ENCODE measurements at regions not wholly inside any gene's neighbourhood (a gene's known extent, or its start where the extent isn't known, plus 50 kb on each side); places are given as distances from the start of the nearest gene placed in this dataset.
"Not testable (repeated sequence)": the region's sequence is repeated elsewhere in the genome, so short reads cannot be mapped to it uniquely, and the experiment has no call there.

DNA sequence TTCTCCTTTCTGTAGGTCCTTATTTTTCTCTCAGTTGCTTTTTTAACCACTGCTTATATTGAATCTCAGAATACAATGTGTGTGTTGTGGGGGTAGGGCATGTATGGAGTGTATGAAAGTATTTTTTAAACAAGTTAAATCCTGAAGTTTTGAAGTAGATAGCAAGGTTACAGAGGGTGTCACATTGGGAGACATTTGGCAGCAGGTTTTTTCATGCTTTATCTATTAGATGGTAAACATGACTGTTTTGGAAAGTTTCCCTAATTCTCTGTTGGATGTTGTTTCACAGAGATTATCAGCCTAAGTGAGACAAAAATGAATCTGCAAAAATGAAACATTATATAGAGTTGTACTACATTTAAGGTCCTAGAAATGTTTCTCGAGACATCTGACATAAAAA is 190.6 kb upstream of the ARPP21 start:
- no peak for DNase-seq

DNA sequence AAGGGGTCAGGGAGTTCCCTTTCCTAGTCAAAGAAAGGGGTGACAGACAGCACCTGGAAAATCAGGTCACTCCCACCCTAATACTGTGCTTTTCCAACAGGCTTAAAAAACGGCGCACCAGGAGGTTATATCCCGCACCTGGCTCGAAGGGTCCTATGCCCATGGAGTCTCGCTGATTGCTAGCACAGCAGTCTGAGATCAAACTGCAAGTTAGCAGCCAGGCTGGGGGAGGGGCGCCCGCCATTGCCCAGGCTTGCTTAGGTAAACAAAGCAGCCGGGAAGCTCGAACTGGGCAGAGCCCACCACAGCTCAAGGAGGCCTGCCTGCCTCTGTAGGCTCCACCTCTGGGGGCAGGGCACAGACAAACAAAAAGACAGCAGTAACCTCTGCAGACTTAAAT is 184.5 kb upstream of the ARPP21 start:
- not testable (repeated sequence) for DNase-seq

DNA sequence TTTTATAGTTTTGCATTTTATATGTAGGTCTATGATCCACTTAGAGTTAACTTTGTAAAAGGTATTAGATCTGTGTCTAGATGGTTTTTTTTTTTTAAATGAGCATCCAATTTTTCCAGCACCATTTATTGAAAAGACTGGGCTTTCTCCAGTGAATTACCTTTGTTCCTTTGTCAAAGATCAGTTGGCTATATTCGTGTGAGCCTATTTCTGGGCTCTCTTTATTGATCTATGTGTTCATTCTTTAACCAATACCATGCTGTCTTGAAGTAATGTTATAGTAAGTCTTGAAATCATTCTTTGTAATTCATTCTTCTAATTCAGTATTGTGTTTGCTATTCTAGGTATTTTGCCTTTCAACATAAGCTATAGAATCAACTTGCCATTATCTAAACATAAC is 165.4 kb upstream of the ARPP21 start:
- DNase-seq, result no peak

DNA sequence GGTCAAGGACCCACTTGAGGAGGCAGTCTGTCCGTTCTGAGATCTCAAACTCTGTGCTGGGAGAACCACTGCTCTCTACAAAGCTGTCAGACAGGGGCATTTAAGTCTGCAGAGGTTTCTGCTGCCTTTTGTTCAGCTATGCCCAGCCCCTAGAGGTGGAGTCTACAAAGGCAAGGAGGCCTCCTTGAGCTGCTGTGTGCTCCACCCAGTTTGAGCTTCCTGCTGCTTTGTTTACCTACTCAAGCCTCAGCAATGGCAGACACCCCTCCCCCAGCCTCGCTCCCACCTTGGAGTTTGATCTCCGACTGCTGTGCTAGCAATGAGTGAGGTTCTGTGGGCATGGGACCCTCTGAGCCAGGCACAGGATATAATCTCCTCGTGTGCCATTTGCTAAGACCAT is 156.8 kb upstream of the ARPP21 start:
- DNase-seq, result not testable (repeated sequence)

DNA sequence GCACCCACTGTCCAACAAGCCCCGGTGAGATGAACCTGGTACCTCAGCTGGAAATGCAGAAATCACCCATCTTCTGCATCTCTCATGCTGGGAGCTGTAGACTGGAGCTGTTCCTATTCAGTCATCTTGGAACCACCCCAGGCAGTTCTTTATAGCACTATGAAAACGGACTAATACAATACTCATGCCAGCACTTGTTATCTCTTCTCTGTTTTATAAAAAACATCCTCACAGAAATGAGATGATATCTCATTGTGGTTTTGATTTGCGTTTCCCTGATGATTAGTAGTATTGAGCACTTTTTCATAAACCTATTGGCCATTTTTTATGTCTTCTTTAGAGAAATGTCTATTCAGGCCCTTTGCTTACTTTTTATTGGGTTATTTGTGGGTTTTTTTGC is 156.2 kb upstream of the ARPP21 start:
- no peak for DNase-seq

DNA sequence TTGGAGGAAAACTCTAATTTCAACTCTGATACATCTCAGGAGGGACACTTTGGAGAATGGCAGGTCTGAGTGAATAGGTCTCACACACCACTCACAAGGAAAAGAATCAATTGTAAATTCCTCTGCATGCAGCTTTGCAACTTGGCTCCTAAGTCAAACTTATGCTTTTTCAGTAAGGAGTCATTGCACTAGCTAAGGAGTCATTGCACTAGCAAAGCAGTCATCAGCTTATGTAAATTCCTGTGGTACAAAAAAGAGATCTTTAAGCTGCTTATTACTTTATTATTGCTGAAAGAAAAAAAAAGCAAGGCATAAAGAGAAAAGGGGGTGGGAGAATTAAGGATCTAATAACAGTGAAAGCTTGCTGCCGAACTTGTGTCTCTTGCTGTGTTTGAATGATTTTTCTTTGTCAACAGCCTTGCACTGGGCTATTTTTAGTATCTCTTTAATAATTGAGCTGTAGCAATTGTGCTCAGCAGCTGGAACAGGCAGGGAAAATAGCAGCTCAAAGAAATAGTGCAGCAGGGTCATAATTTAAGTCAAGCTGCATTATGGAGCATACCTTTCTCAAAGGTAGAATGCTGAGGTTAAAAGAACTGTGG is 154.3 kb upstream of the ARPP21 start:
- no peak for DNase-seq

DNA sequence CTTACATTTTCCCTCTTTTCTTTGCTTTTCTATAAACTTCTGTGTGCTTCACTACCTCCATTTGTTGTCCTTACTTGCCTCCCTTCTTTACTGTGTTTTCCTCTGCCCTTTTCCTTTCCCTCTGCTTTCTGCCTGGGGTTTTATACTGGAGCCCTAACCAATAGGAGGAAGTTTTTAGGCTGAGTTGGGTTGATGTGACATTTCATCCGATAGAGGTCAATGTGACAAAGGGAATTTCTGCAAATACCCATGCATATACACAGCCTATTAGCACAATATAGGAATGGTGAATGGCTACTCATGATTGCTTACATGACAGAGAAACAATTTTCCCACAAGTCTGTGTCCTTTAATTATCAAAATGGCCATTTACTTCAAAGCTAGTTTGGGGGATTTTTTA is 153.0 kb upstream of the ARPP21 start:
- DNase-seq, result no peak

DNA sequence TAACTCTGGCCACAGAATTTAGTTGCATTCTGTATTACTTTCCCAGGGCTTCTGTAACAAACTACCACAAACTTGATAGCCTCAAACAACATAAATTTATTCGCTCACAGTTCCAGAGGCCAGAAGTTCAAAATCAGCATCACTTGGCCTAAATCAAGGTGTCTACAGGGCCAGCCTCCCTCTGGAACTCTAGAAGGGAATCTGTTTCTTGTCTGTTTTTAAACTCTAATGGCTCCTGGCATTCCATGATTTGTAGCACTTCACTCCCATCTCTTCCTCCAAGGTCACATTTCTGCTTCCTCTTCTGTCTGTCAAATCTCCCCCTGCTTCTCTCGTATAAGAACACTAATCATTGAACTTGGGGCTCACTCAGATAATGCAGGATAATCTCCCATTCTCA is 151.9 kb upstream of the ARPP21 start:
- DNase-seq, result no peak

DNA sequence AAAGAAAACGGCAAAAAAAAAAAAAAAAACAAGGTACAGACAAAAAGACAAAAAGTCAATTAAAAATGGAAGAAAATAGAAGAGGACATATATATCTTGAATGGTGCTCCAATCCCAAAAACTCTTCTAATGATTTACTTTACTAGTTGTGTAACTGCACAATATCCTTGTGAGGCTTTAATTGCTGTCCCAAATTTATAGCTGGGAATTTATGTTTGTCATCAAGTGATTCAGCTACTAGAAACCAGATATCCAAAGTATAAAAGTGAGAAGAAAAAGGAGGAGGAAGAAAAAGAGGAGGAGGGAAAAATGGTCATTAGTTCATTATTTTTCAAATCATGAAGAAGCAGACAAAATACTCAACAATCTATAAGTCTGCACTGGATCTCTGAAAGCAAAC is 150.8 kb upstream of the ARPP21 start:
- no peak for DNase-seq

DNA sequence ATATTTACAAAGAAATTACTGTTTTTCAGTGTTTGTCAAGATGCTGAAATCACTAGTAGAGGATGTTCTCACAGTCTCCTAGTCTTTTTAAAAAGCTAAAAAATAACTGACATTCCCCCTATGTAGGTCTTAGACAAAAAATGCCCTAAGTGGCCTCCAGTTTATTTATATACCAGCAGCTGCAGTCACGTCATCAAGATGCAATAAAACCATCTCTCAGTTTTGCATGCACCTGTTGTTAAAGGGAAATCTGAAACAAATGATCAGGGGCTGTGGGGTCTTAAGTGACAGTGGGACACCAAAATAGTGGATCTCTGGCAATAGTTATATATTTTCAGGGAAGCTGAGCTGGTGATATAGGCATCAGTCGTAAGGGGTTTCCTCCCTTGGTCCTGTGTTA is 146.5 kb upstream of the ARPP21 start:
- no peak for DNase-seq

DNA sequence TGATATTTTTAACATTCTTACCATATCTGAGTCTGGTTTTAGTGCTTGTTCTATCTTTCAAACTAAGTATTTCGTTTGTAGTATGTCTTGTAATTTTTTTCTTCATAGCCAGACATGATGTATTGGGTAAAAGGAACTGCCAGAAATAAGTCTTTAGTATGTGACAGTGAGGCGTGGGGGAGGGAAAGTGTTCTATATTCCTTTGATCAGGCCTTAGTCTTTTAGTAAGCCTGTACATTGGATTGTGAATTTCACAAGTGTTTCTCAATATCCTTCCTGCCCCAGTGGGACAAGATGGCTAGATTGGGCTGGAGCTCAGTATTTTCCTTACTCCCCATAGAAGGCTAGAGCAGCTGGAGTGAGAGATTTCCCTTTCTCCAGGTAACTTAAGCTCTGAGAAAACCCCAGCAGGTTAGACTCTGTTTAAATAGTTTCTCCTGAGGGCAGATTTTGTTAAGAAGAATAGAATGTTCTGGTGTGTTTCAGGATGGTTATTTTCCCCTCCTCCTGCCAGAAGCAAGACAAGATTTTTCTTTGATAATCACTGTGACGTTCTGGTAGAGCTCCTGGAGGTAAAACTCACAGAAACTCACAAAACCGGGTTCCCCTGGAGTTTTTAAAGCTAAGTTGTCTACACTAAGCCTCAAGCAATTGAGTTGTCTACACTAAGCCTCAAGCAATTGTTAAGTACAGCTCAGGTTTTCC is 140.7 kb upstream of the ARPP21 start:
- no peak for DNase-seq

DNA sequence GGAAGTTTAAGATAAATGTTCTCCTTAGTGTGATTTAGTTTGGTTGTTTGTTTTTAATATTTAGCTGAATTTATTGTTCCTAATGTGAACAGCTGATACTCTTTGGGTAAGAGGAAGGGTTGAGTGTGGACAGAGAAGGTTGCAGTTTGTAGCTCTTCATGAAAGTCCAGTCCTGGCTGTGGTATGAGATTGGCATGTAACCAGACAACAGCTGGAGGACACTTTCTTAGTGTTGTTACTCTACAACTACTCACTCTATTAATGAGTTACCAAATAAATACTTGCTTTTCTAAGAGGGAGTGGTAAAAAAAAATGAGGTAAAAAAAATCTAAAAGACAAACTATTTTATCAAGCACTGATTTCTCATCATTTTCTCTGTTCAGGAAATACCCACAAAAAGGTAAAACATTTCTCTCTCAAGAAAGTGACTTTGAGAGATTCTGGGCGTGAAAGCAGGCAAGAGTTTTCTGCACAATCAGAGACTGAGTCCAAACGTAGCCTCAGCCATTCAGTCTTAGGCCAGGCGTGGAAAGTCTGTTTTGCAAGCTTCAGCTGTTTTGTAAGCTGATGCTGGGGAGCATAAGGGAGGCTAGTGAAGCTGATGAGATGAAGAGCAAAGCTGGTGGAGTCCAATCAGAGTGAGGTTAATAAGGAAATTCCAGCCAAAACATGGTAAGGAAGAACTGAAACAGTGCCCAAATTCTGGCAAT is 138.5 kb upstream of the ARPP21 start:
- DNase-seq, result no peak

DNA sequence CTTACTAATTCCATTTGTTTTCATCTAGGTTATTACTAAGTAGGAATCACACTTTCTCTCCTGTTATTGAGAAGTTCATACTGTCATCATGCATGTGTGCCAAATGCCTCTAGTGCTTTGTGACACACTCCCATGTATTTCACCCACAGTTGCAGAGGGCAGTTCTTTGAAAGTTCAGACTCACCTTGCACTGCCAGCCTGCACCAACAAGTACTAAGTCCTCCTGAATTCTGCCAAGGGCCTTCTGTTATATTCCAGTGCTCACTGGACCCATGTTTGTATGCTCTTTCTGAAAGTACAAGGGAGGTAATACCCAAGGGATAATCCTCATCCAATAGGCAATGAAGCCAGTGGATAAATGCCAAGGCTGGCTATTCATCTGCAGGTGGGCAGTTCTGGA is 136.6 kb upstream of the ARPP21 start:
- DNase-seq, result no peak

DNA sequence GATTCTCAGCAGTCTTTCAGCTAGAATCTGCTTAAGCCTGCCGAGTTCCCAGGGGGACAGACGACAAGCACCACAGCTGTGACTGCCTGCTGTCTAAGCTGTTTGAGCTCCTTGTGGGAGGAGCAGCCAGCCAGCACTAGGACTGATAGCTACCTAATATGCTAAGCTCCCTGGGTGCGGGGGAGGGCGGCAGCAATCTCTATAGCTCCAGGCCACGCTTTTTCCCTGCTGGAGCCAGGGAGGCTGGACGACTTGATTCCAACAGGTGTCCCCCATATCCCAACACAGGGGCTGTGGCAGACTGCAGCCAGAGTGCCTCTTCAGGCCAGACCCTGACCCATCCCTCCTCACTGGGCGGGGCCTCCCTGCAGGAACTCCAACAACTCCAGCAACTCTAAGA is 134.1 kb upstream of the ARPP21 start:
- no peak for DNase-seq

DNA sequence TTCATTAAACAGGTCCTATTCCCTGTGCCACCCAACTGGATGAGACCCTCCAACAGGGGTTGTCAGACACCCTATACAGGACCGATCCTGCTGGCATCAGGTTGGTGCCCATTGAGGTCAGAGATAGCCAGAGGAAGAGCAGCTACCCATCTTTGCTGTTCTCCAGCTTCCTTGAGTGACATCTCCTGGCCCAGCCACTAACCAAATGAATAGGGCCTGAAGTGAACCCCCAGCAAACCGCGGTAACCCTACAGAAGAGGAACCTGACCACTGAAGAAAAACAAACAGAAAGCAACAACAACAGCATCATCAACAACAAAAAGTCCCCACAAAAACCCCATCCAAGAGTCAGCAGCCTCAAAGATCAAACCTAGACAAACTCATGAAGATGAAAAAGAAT is 133.6 kb upstream of the ARPP21 start:
- no peak for DNase-seq

DNA sequence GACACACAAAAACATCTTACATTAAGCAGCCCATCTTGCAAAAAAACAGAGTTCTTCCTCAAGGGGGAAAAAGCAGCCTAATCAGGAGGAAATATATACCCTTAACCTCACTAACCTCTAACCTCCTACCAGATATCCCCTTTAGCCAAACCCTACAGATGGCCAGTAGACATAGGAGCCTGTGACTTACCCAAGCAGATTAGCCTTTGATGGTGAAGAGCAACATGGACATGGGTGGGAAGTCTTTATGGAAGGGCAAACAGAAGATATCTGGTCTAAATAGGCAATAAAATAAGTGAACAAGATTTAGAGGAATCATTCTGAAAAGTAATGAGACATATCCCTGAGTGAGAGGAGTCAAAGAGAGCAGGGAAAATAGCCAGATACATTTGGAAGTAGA is 119.4 kb upstream of the ARPP21 start:
- no peak for DNase-seq

DNA sequence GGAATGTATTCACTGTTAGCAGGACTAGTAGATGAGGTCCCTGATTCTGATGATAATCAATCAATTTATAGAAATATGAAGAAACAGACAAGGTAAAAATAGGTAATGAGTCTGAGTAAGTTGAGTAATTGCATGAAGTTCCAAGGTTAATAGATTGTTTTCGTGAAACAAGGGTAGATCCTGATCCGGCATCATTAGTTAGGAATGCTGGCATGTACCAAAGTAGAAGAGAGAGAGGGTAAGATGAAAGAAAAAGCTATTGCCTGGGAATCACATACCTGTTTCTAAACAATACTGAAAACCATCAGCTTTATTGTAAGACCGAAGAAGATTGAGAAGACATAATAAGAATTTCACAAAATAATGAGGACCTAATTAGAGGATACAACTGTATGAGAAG is 118.1 kb upstream of the ARPP21 start:
- DNase-seq, result no peak

DNA sequence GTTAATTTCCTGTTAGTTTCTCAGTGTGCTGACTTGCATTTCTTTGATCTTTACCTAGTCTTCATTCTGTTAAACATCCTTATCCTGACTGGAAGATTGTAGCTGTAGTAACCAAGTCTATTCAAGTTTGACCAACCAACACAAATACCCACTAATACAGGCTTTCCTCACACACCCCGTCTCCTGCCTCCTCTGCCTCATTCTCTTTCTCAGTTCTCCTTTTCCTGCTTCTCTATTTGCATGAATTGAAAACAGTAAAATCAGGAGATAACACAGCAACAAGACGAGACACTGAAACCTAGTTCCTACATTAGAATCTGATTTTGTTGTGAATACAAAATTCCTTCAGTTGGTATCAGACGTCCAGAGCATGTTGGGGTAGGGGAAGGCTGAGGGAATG is 116.9 kb upstream of the ARPP21 start:
- no peak for DNase-seq

DNA sequence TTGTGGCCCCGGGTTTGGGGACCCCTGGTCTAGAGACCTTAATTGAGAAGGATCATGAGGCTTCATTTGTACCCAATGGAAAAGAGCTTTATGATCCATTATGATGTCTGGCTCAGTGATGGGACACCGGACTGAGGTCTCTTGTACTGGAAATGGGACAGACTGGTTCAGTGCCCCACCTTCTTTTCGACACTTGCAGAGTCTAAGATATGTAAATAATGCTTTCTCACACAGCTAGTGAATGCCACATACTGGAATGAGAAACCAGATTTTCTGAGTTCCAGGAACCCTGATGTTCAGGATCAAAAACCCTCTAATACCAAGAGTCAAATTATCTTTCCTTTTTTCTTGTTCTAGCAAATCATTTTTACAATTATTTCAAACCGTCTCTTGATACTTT is 116.3 kb upstream of the ARPP21 start:
- no peak for DNase-seq

DNA sequence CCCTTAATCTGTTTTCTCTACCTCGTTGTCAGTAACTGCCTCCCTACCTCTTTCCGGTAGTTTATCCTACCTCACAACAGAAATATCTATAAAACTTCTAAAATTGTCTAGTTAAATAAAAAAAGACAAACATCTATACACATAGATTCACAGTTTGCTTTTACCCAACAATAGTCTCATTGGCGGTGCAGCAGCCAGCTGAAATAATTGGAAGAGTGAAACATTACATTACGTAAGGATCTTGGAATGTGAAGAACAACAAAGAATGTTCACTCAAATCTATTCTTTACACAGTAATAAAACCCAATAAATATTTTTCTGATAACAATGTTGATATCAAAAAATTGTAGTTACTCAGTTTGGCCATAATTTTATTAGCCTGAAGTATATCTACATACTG is 115.5 kb upstream of the ARPP21 start:
- DNase-seq, result no peak

DNA sequence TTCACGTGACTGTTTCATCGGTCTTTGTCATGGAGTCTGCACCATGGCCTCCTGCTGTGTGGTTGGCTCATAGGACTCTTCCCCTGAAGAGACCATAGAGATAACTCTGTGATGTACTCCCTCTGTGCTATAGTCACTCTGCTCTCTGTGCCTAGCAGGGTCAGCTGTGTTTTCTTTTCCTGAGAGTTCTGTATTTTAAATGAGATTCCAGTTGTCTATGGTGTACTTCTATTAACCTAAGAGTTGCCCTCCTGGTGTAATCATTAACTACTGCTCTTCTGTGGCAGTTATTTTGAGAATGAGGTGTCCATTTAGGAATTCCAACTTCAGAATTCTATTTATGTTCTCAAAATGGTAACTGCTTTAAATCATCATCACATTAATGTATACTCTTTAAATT is 114.5 kb upstream of the ARPP21 start:
- no peak for DNase-seq

DNA sequence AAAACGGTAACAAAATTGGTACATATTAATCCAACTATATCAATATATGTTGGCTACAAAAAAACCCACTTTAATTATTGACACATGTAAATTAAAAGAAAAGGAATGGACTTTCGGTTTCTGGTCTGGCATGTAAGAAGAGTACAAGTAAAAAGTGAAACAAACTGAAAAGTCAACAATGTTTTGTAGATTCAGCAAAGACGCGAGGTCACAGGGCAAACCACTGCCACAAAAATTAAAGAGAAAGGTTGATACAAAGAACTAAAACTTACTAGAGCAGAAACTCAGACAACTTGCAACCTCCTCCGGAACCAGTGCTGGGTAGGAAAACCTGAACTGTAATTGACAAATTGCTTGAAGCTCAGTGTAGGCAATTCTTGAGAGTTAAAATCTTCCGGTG is 110.6 kb upstream of the ARPP21 start:
- no peak for DNase-seq

DNA sequence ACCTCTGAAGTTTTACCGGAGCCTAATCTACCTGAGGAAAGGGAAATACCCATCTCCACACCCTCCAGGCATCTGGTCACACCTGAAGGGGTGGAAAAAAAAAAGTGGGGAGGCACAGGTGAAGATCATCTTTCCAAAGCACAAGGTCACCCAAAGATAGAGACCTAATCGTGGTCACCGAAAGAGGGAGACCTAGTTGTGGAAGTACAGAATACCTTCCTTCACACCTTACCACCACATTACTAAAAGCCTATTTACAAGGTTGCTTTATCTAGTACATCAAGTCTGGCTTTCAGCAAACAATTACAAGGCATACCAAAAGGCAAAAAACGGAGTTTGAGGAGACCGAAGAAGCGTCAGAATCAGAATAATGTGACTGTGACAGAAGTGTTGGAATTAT is 110.0 kb upstream of the ARPP21 start:
- DNase-seq, result no peak

DNA sequence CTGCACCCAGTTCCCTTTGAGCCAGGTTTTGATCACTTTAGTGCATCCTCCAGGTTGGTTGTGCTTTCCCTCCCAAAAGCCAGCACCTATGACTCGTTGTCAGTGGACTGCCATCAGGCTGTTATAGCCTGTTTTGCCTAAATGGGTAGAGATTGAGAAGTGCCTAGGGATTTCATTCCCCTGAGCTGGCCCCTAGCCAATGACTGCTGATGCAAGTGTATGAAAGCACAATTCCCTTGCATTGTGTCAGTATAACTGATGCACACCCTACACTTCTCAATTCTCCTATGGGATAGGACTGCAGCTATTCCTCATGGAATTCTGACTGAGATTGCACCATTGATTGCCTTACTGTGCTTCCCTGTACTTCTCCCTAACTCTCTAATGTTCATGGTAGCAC is 102.1 kb upstream of the ARPP21 start:
- no peak for DNase-seq

DNA sequence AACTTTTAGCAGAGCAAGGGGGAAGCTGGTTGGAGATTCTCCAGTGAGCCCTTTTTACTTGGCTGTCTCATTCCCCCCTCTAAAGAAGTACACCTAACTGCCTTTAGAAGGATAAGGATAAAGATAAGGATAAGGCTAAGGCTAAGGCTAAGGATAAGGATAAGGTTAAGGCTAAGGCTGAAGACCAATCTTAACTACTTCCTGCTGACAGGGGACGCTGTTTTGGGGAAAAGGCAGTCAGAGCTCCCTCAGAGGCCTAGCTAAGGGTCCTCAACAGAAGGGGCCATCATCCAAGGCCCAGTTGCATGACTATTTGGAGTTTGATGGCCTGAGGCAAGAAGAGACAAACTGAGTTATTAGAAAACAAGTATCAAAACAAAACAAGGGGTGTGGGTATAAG is 94.3 kb upstream of the ARPP21 start:
- DNase-seq, result no peak
